SK-N-SH (cell line): ENCODE measurements at regions not wholly inside any gene's neighbourhood (a gene's known extent, or its start where the extent isn't known, plus 50 kb on each side); places are given as distances from the start of the nearest gene placed in this dataset.

Experiments
- CTCF ChIA-PET: fragments of 300-600, 350-600 bp; formaldehyde crosslinking; extraction: SDS; loops from one replicate; lab custom pipeline; 2021; lab: Yijun Ruan, JAX
- POLR2A ChIA-PET: fragments of 350-600 bp; sonication (Branson Sonifier 250); formaldehyde crosslinking; extraction: SDS; loops from one replicate; lab custom pipeline; 2020; ENCODE audit warnings: antibody characterized with exemption, inconsistent platforms; lab: Yijun Ruan, JAX
- DNase-seq: peaks from one replicate; pipeline ENCODE4 v3.0.0; 2012
- H2AFZ ChIP-seq: fragments of 200-600 bp; sonication (generic); 2 replicates; pipeline ENCODE4 v1.8.1; 2016; ENCODE audit warnings: antibody characterized with exemption, mild to moderate bottlenecking, low read depth
- H3F3A ChIP-seq: fragments of 200-600 bp; sonication (generic); replicated peaks from 2 replicates; pipeline ENCODE3; 2016; ENCODE audit warnings: antibody characterized with exemption, mild to moderate bottlenecking; ENCODE audit not compliant: insufficient read depth
- H3K27ac ChIP-seq, 2 experiments: fragments of 200-500 bp in 1 of 2; fragments of 200-600 bp in 1 of 2; sonication (Bioruptor generic) in 1 of 2; sonication (generic), shearing (Covaris generic) in 1 of 2; 2 replicates each; pipeline versions ENCODE4 v1.5.1 to v1.6.1; 2014 to 2016; ENCODE audit warnings: low read depth in 2 of 2, inconsistent platforms in 1 of 2, low read length in 1 of 2, mild to moderate bottlenecking in 1 of 2, mixed read lengths in 1 of 2
- H3K27me3 ChIP-seq: fragments of 200-600 bp; sonication (generic), shearing (Covaris generic); 2 replicates; pipeline ENCODE4 v1.6.1; 2016; ENCODE audit warnings: mixed run types; ENCODE audit not compliant: insufficient read depth
- H3K36me3 ChIP-seq, 2 experiments: fragments of 200-500 bp in 1 of 2; fragments of 200-600 bp in 1 of 2; sonication (Bioruptor generic) in 1 of 2; sonication (generic) in 1 of 2; replicated peaks in 1 of 2; 2 replicates each; pipeline versions ENCODE3 to v1.5.1; 2014 to 2016; ENCODE audit warnings: low read length in 1 of 2, mild to moderate bottlenecking in 1 of 2; ENCODE audit not compliant: insufficient read depth in 2 of 2, control insufficient read depth in 1 of 2
- H3K4me1 ChIP-seq, 2 experiments: fragments of 200-500 bp in 1 of 2; fragments of 200-600 bp in 1 of 2; sonication (Bioruptor generic) in 1 of 2; sonication (generic), shearing (Covaris generic) in 1 of 2; 2 replicates each; pipeline versions ENCODE4 v1.5.1 to v1.6.1; 2014 to 2016; ENCODE audit warnings: low read depth in 1 of 2, low read length in 1 of 2, mixed run types in 1 of 2; ENCODE audit not compliant: insufficient read depth in 2 of 2, control insufficient read depth in 1 of 2
- H3K4me2 ChIP-seq: fragments of 200-600 bp; sonication (generic), shearing (Covaris generic); 2 replicates; pipeline ENCODE4 v1.6.1; 2017; ENCODE audit warnings: mixed run types
- H3K4me3 ChIP-seq, 2 experiments: fragments of 200-500 bp in 1 of 2; fragments of 200-600 bp in 1 of 2; sonication (Bioruptor generic) in 1 of 2; sonication (generic), shearing (Covaris generic) in 1 of 2; 2 replicates each; pipeline versions ENCODE4 v1.5.1 to v1.8.1; 2014 to 2016; ENCODE audit warnings: low read depth in 2 of 2, inconsistent platforms in 1 of 2, low read length in 1 of 2, mild to moderate bottlenecking in 1 of 2, mixed read lengths in 1 of 2, moderate library complexity in 1 of 2
- H3K79me2 ChIP-seq: fragments of 200-600 bp; sonication (generic); 2 replicates; pipeline ENCODE4 v1.8.1; 2017; ENCODE audit warnings: mild to moderate bottlenecking; ENCODE audit not compliant: insufficient read depth
- H3K9ac ChIP-seq: fragments of 200-600 bp; sonication (generic); 2 replicates; pipeline ENCODE4 v1.6.1; 2017; ENCODE audit warnings: mixed run types
- H3K9me2 ChIP-seq: fragments of 200-600 bp; sonication (generic); 2 replicates; pipeline ENCODE4 v1.6.1; 2017; ENCODE audit warnings: mixed run types
- H3K9me3 ChIP-seq: fragments of 200-600 bp; sonication (generic); 2 replicates; pipeline ENCODE4 v1.6.1; 2017; ENCODE audit warnings: mixed run types, mild to moderate bottlenecking, moderate library complexity
- H4K20me1 ChIP-seq: fragments of 200-600 bp; sonication (generic); 2 replicates; pipeline ENCODE4 v1.6.1; 2017; ENCODE audit warnings: mild to moderate bottlenecking, mixed run types; ENCODE audit not compliant: insufficient read depth
- ELF1 ChIP-seq: IDR thresholded peaks from 2 replicates; pipeline ENCODE4 v1.4.0; 2012
- EZH2phosphoT487 ChIP-seq: fragments of 200-600 bp; sonication (generic); IDR thresholded peaks from 2 replicates; pipeline ENCODE4 v1.6.1; 2017; ENCODE audit warnings: low read depth, mixed run types, mild to moderate bottlenecking, antibody characterized with exemption, moderate library complexity, borderline replicate concordance
- FOXJ3 ChIP-seq: sonication (generic); formaldehyde crosslinking; IDR thresholded peaks from 2 replicates; pipeline ENCODE4 v1.5.1; 2020; ENCODE audit warnings: mild to moderate bottlenecking, missing genetic modification reagents
- FOXM1 ChIP-seq: IDR thresholded peaks from 2 replicates; pipeline ENCODE4 v1.4.0; 2012; ENCODE audit warnings: low read depth, mild to moderate bottlenecking
- MAX ChIP-seq: IDR thresholded peaks from 2 replicates; pipeline ENCODE4 v1.4.0; 2012; ENCODE audit warnings: low read depth
- MXI1 ChIP-seq: IDR thresholded peaks from 2 replicates; pipeline ENCODE4 v1.6.1; 2012; ENCODE audit warnings: mild to moderate bottlenecking, low read depth, low read length, improper control_type of control experiment
- NFIC ChIP-seq: IDR thresholded peaks from 2 replicates; pipeline ENCODE4 v1.4.0; 2012; ENCODE audit warnings: borderline replicate concordance
- POLR2AphosphoS5 ChIP-seq: IDR thresholded peaks from 2 replicates; pipeline ENCODE4 v1.6.1; 2012; ENCODE audit warnings: low read depth, low read length
- RAD21 ChIP-seq: IDR thresholded peaks from 2 replicates; pipeline ENCODE4 v1.6.1; 2012; ENCODE audit warnings: mild to moderate bottlenecking, low read length
- REST ChIP-seq: IDR thresholded peaks from 2 replicates; pipeline ENCODE4 v1.6.1; 2012; ENCODE audit warnings: mild to moderate bottlenecking, low read depth, low read length, moderate library complexity
- RFX5 ChIP-seq: IDR thresholded peaks from 2 replicates; pipeline ENCODE4 v1.6.1; 2012; ENCODE audit warnings: mild to moderate bottlenecking, improper control_type of control experiment, low read length
- SIN3A ChIP-seq: IDR thresholded peaks from 2 replicates; pipeline ENCODE4 v1.6.1; 2012; ENCODE audit warnings: low read depth, mild to moderate bottlenecking, low read length, moderate library complexity, borderline replicate concordance
- TAF1 ChIP-seq: IDR thresholded peaks from 2 replicates; pipeline ENCODE4 v1.6.1; 2012; ENCODE audit warnings: low read depth, mild to moderate bottlenecking, low read length, moderate library complexity, borderline replicate concordance
- TCF12 ChIP-seq: IDR thresholded peaks from 2 replicates; pipeline ENCODE4 v1.4.0; 2012
- TEAD4 ChIP-seq: IDR thresholded peaks from 2 replicates; pipeline ENCODE4 v1.4.0; 2012; ENCODE audit warnings: mild to moderate bottlenecking, borderline replicate concordance; ENCODE audit not compliant: insufficient read depth
- YY1 ChIP-seq: IDR thresholded peaks from 2 replicates; pipeline ENCODE4 v1.4.0; 2012; ENCODE audit warnings: low read depth, mild to moderate bottlenecking
- ZBTB33 ChIP-seq: IDR thresholded peaks from 2 replicates; pipeline ENCODE4 v1.4.0; 2012; ENCODE audit warnings: low read depth, borderline replicate concordance
- WGBS: methylation state at CpG from one replicate; pipeline ENCODE4 v1.1.6; 2017; ENCODE audit warnings: low lambda C conversion rate; 5-methylcytosine and 5-hydroxymethylcytosine counted together

- Histone ChIP-seq H3K9me2 (no peaks in the 10 kb centered on the region), H3K9me3 (no peaks in the 10 kb centered on the region), H3K27ac (no peak overlapping the region), H3K4me1 (peaks cover 0 to 5% of the 10 kb centered on the region in 2 experiments; a peak in 1 of 4 replicates), H4K20me1 (no peaks in the 10 kb centered on the region), H2AFZ (no peak overlapping the region), H3K36me3 (no peaks in the 10 kb centered on the region), H3K27me3 (no peaks in the 10 kb centered on the region), H3K9ac (no peak overlapping the region), H3F3A (no peaks in the 10 kb centered on the region), H3K4me2 (no peak overlapping the region), H3K79me2 (no peaks in the 10 kb centered on the region), H3K4me3 (no peak overlapping the region)
- no peak for TF ChIP-seq MXI1
- no peak for TF ChIP-seq FOXM1
- no peak for TF ChIP-seq TAF1
- no peak for TF ChIP-seq YY1
- TF ChIP-seq RAD21, result no peak
- no peak for TF ChIP-seq ELF1
- TF ChIP-seq FOXJ3 (CRISPR knock-in tag), result no peak
- TF ChIP-seq TCF12, result no peak
- TF ChIP-seq POLR2AphosphoS5, result no peak
- TF ChIP-seq ZBTB33, result no peak
- TF ChIP-seq EZH2phosphoT487, result no peak
- no peak for TF ChIP-seq TEAD4
- TF ChIP-seq NFIC, result no peak
- TF ChIP-seq MAX, result no peak
- TF ChIP-seq RFX5, result no peak
- TF ChIP-seq SIN3A, result no peak
- TF ChIP-seq REST, result no peak
- WGBS, result 70% methylated on average over 2 of the region's 2 CpGs
- ChIA-PET CTCF (no interaction called here), POLR2A (no interaction called here)
- DNase-seq, result no peak
These were observed 127.8 kb downstream of the OSR1 start for GRCh38 chr2:19230626-19231025.
